H1 (cell line): ENCODE measurements at regions not wholly inside any gene's neighbourhood (a gene's known extent, or its start where the extent isn't known, plus 50 kb on each side); places are given as distances from the start of the nearest gene placed in this dataset.

Source experiments
- CTCF ChIA-PET: fragments of 300-600 bp; sonication (Branson Sonifier 250); formaldehyde crosslinking; loops from one replicate; lab custom pipeline; 2021; ENCODE audit not compliant: partially characterized antibody; lab: Charles Lee
- POLR2A ChIA-PET: fragments of 300-600 bp; sonication (Branson Sonifier 250); formaldehyde crosslinking; loops from one replicate; lab custom pipeline; 2021; ENCODE audit warnings: inconsistent platforms; ENCODE audit not compliant: partially characterized antibody; lab: Charles Lee
- DNase-seq, 2 experiments: peaks; one replicate each; pipeline versions ENCODE4 v3.0.0 to v3.0.0-alpha.2; 2010 to 2022; ENCODE audit warnings: low spot score in 2 of 2, low read depth in 1 of 2, mixed read lengths in 1 of 2
- FAIRE-seq: peaks from 2 replicates; lab custom pipeline; 2011; peaks lifted over from hg19 to GRCh38; lab: Jason Lieb, UNC
- H2AFZ ChIP-seq: 2 replicates; pipeline ENCODE4 v1.8.1; 2012; ENCODE audit warnings: low read length, inconsistent platforms
- H2AK5ac ChIP-seq: 2 replicates; pipeline ENCODE4 v1.6.1; 2013; ENCODE audit warnings: low read depth, low read length
- H2BK120ac ChIP-seq: replicated peaks from 2 replicates; pipeline ENCODE3; 2013; ENCODE audit warnings: low read depth, low read length, inconsistent platforms
- H2BK12ac ChIP-seq: 2 replicates; pipeline ENCODE4 v1.6.1; 2013; ENCODE audit warnings: low read depth, low read length
- H2BK15ac ChIP-seq: 2 replicates; pipeline ENCODE4 v1.6.1; 2013; ENCODE audit warnings: low read length
- H2BK20ac ChIP-seq: 2 replicates; pipeline ENCODE4 v1.6.1; 2013; ENCODE audit warnings: low read length
- H2BK5ac ChIP-seq: 2 replicates; pipeline ENCODE4 v1.6.1; 2013; ENCODE audit warnings: low read depth, low read length
- H3K14ac ChIP-seq: 2 replicates; pipeline ENCODE4 v1.6.1; 2013; ENCODE audit warnings: inconsistent platforms; ENCODE audit not compliant: insufficient read length
- H3K18ac ChIP-seq: 2 replicates; pipeline ENCODE4 v1.6.1; 2013; ENCODE audit warnings: low read length; ENCODE audit errors: extremely low read depth
- H3K23ac ChIP-seq: 2 replicates; pipeline ENCODE4 v1.6.1; 2013; ENCODE audit warnings: inconsistent platforms; ENCODE audit not compliant: insufficient read length
- H3K23me2 ChIP-seq: 2 replicates; pipeline ENCODE4 v1.6.1; 2013; ENCODE audit warnings: low read depth, low read length
- H3K27ac ChIP-seq: 2 replicates; pipeline ENCODE4 v1.6.1; 2011; ENCODE audit warnings: low read depth, low read length, inconsistent platforms
- H3K27me3 ChIP-seq, 4 experiments: replicated peaks in 1 of 4; 1 replicate in 1 of 4; 2 replicates in 3 of 4; pipeline versions ENCODE4 v1.6.1 to v1.8.1; 2011 to 2013; ENCODE audit warnings: low read length in 3 of 4, mild to moderate bottlenecking in 3 of 4, inconsistent platforms in 2 of 4, mixed read lengths in 2 of 4, moderate library complexity in 1 of 4; ENCODE audit not compliant: control insufficient read depth in 3 of 4, insufficient read depth in 3 of 4; ENCODE audit errors: extremely low read depth in 1 of 4
- H3K36me3 ChIP-seq, 4 experiments: 2 replicates each; pipeline versions ENCODE4 v1.6.1 to v1.8.1; 2011 to 2013; ENCODE audit warnings: mild to moderate bottlenecking in 4 of 4, low read length in 3 of 4, moderate library complexity in 2 of 4, control low read depth in 1 of 4, inconsistent platforms in 1 of 4; ENCODE audit not compliant: insufficient read depth in 4 of 4, control insufficient read depth in 2 of 4
- H3K4ac ChIP-seq: replicated peaks from 2 replicates; pipeline ENCODE3; 2013; ENCODE audit warnings: low read length, low read depth, mixed read lengths, inconsistent platforms; ENCODE audit not compliant: insufficient read length
- H3K4me1 ChIP-seq, 4 experiments: replicated peaks in 1 of 4; 1 replicate in 1 of 4; 2 replicates in 3 of 4; pipeline versions ENCODE4 v1.6.1 to v1.8.1; 2011 to 2013; ENCODE audit warnings: low read length in 3 of 4, inconsistent platforms in 2 of 4, mixed read lengths in 1 of 4; ENCODE audit not compliant: insufficient read depth in 4 of 4, control insufficient read depth in 3 of 4
- H3K4me2 ChIP-seq, 2 experiments: 2 replicates each; pipeline versions ENCODE4 v1.6.1 to v1.8.1; 2011 to 2013; ENCODE audit warnings: low read depth in 2 of 2, low read length in 2 of 2, control low read depth in 1 of 2, inconsistent platforms in 1 of 2, mild to moderate bottlenecking in 1 of 2; ENCODE audit not compliant: insufficient read depth in 1 of 2
- H3K4me3 ChIP-seq, 4 experiments: fragments of 200-600, 300-600 bp in 1 of 4; sonication (generic), shearing (Covaris generic), sonication (Bioruptor Twin) in 1 of 4; 2 replicates each; pipeline versions ENCODE4 v1.5.1 to v1.8.1; 2011 to 2016; ENCODE audit warnings: low read length in 4 of 4, low read depth in 3 of 4, control low read depth in 2 of 4, inconsistent platforms in 2 of 4, mild to moderate bottlenecking in 2 of 4, mixed read lengths in 1 of 4, moderate library complexity in 1 of 4; ENCODE audit not compliant: insufficient read depth in 2 of 4; ENCODE audit errors: extremely low read depth in 1 of 4
- H3K56ac ChIP-seq: replicated peaks from 2 replicates; pipeline ENCODE3; 2013; ENCODE audit warnings: low read depth, mild to moderate bottlenecking, mixed read lengths, low read length, inconsistent platforms; ENCODE audit not compliant: insufficient read length
- H3K79me1 ChIP-seq: 2 replicates; pipeline ENCODE4 v1.6.1; 2013; ENCODE audit warnings: low read depth, low read length, control low read depth
- H3K79me2 ChIP-seq, 2 experiments: 2 replicates each; pipeline versions ENCODE4 v1.6.1 to v1.8.1; 2012 to 2013; ENCODE audit warnings: low read length in 2 of 2, mild to moderate bottlenecking in 2 of 2, inconsistent platforms in 1 of 2; ENCODE audit not compliant: insufficient read depth in 2 of 2, control insufficient read depth in 1 of 2
- H3K9ac ChIP-seq, 4 experiments: replicated peaks in 1 of 4; 1 replicate in 1 of 4; 2 replicates in 3 of 4; pipeline versions ENCODE4 v1.6.1 to v1.8.1; 2011 to 2013; ENCODE audit warnings: low read depth in 3 of 4, low read length in 3 of 4, control low read depth in 2 of 4, mild to moderate bottlenecking in 2 of 4, moderate library complexity in 2 of 4, inconsistent platforms in 1 of 4; ENCODE audit errors: extremely low read depth in 1 of 4
- H3K9me3 ChIP-seq, 2 experiments: 2 replicates each; pipeline versions ENCODE4 v1.6.1 to v1.8.1; 2012 to 2013; ENCODE audit warnings: mild to moderate bottlenecking in 2 of 2, moderate library complexity in 2 of 2, control low read depth in 1 of 2, inconsistent platforms in 1 of 2, low read depth in 1 of 2, low read length in 1 of 2, mixed read lengths in 1 of 2; ENCODE audit not compliant: insufficient read depth in 2 of 2
- H4K20me1 ChIP-seq, 2 experiments: replicated peaks in 1 of 2; 2 replicates each; pipeline versions ENCODE3 to v1.8.1; 2011 to 2013; ENCODE audit warnings: inconsistent platforms in 2 of 2, low read length in 2 of 2, mild to moderate bottlenecking in 1 of 2; ENCODE audit not compliant: insufficient read depth in 2 of 2, control insufficient read depth in 1 of 2
- H4K5ac ChIP-seq: 2 replicates; pipeline ENCODE4 v1.6.1; 2013; ENCODE audit warnings: low read length, low read depth, mixed read lengths, inconsistent platforms; ENCODE audit not compliant: insufficient read length
- H4K8ac ChIP-seq: 2 replicates; pipeline ENCODE4 v1.8.0; 2013; ENCODE audit warnings: mild to moderate bottlenecking, moderate library complexity, low read length, inconsistent platforms; ENCODE audit not compliant: insufficient read depth; ENCODE audit errors: extremely low read depth
- H4K91ac ChIP-seq: replicated peaks from 2 replicates; pipeline ENCODE3; 2013; ENCODE audit warnings: low read length, mixed read lengths, inconsistent platforms; ENCODE audit not compliant: insufficient read length
- ASH2L ChIP-seq: fragments of 200-600, 300-600 bp; sonication (generic); IDR thresholded peaks from one replicate; pipeline ENCODE4 v1.7.1; 2017; ENCODE audit warnings: low read length
- CBX5 ChIP-seq: fragments of 300-800, 300-1000 bp; sonication (generic); IDR thresholded peaks from 2 replicates; pipeline ENCODE4 v1.7.1; 2016; ENCODE audit warnings: antibody characterized with exemption, low read length, low read depth
- CREB1 ChIP-seq: IDR thresholded peaks from 2 replicates; pipeline ENCODE4 v1.6.1; 2012; ENCODE audit warnings: inconsistent platforms
- GTF2F1 ChIP-seq: IDR thresholded peaks from 2 replicates; pipeline ENCODE4 v1.6.1; 2012; ENCODE audit warnings: low read depth, low read length, improper control_type of control experiment, borderline replicate concordance
- JUND ChIP-seq: IDR thresholded peaks from 2 replicates; pipeline ENCODE4 v1.6.1; 2011; ENCODE audit warnings: mild to moderate bottlenecking, improper control_type of control experiment, low read length
- KDM4A ChIP-seq: IDR thresholded peaks from one replicate; pipeline ENCODE4 v1.7.1; 2012; ENCODE audit warnings: low read depth, mild to moderate bottlenecking, moderate library complexity, low read length, inconsistent platforms; ENCODE audit not compliant: severe bottlenecking
- KDM5A ChIP-seq: fragments of 200-600 bp; IDR thresholded peaks from 2 replicates; pipeline ENCODE4 v1.7.1; 2012; ENCODE audit warnings: mild to moderate bottlenecking, low read length, inconsistent platforms, mixed read lengths
- POLR2AphosphoS5 ChIP-seq: IDR thresholded peaks from 2 replicates; pipeline ENCODE4 v1.6.1; 2011; ENCODE audit warnings: low read depth, low read length
- SAP30 ChIP-seq: fragments of 300-600 bp; sonication (generic); IDR thresholded peaks from 2 replicates; pipeline ENCODE4 v1.7.1; 2012; ENCODE audit warnings: low read length, moderate library complexity, mild to moderate bottlenecking, inconsistent platforms; ENCODE audit not compliant: insufficient read depth, insufficient replicate concordance
- SIX5 ChIP-seq: IDR thresholded peaks from 2 replicates; pipeline ENCODE4 v1.6.1; 2011; ENCODE audit warnings: mild to moderate bottlenecking, low read depth, low read length
- SP1 ChIP-seq: IDR thresholded peaks from 2 replicates; pipeline ENCODE4 v1.6.1; 2011; ENCODE audit warnings: low read depth, low read length
- TAF7 ChIP-seq: optimal IDR thresholded peaks from 2 replicates; pipeline ENCODE3; 2011; ENCODE audit warnings: low read depth, mild to moderate bottlenecking, inconsistent platforms, low read length, moderate library complexity, borderline replicate concordance
- TBP ChIP-seq: IDR thresholded peaks from 2 replicates; pipeline ENCODE4 v1.6.1; 2011; ENCODE audit warnings: low read depth, low read length, improper control_type of control experiment
- YY1 ChIP-seq: IDR thresholded peaks from 2 replicates; pipeline ENCODE4 v1.6.1; 2011; ENCODE audit warnings: low read depth, mild to moderate bottlenecking, low read length
- WGBS, 2 experiments: shearing (Covaris generic) in 1 of 2; methylation state at CpG; one replicate each; pipeline versions ENCODE4 v1.1.6 to v1.1.7; 2013 to 2015; ENCODE audit warnings: low lambda C conversion rate in 2 of 2, mixed read lengths in 2 of 2, inconsistent platforms in 1 of 2, low coverage in 1 of 2, missing lambda C conversion rate in 1 of 2; ENCODE audit not compliant: insufficient replicate concordance in 2 of 2, insufficient coverage in 1 of 2, insufficient read length in 1 of 2; ENCODE audit errors: extremely low coverage in 1 of 2, missing lambda C conversion rate in 1 of 2; 5-methylcytosine and 5-hydroxymethylcytosine counted together

- no peak overlapping the region for H4K8ac ChIP-seq
- H3K23me2 ChIP-seq = no peaks in the 10 kb centered on the region
- FAIRE-seq = no peak
- H2AK5ac ChIP-seq = no peak overlapping the region
- no peak overlapping the region for H3K18ac ChIP-seq
- H2BK12ac ChIP-seq = no peak overlapping the region
- H2AFZ ChIP-seq = no peak overlapping the region
- H2BK5ac ChIP-seq = no peak overlapping the region
- H3K9me3 ChIP-seq = no peaks in the 10 kb centered on the region
- H3K79me1 ChIP-seq = no peaks in the 10 kb centered on the region; the same call in 1 of the 2 replicates
- H3K27me3 ChIP-seq = no peaks in the 10 kb centered on the region
- peaks cover 0 to 2% of the 10 kb centered on the region in 2 experiments for H4K20me1 ChIP-seq
- DNase-seq = no peak
- ChIA-PET CTCF (interaction anchor here (0.6 to 1.8 kb wide), 2 partner anchors 10 to 538 kb away, joined by 3 to 8 read pairs; no protein-coding TSS in a partner anchor), POLR2A (no interaction called here)
- H4K5ac ChIP-seq = no peak overlapping the region
- H3K36me3 ChIP-seq = no peaks in the 10 kb centered on the region
- no peak overlapping the region for H3K4ac ChIP-seq
- no peak overlapping the region for H4K91ac ChIP-seq
- TF ChIP-seq POLR2AphosphoS5 (no peak), YY1 (no peak), SIX5 (no peak), KDM4A (no peak), GTF2F1 (no peak), JUND (no peak), TAF7 (no peak), TBP (no peak), ASH2L (no peak), SAP30 (no peak), CREB1 (no peak), SP1 (no peak), KDM5A (no peak), CBX5 (no peak)
- no peak overlapping the region for H3K4me2 ChIP-seq
- H3K27ac ChIP-seq = no peak overlapping the region
- no peak overlapping the region for H2BK15ac ChIP-seq
- no peak overlapping the region for H3K23ac ChIP-seq
- H3K14ac ChIP-seq = no peak overlapping the region
- H3K56ac ChIP-seq = no peak overlapping the region
- 88% methylated on average over 6 of the region's 6 CpGs; no CpG with 5 or more reads in 1 of the 2 experiments for WGBS, 2 experiments
- H3K9ac ChIP-seq = no peak overlapping the region
- H2BK20ac ChIP-seq = no peak overlapping the region
- no peak overlapping the region for H2BK120ac ChIP-seq
- H3K4me3 ChIP-seq = no peak overlapping the region
- peaks cover 0 to 4% (median 0%) of the 10 kb centered on the region in 4 experiments; a peak in 2 of 7 replicates for H3K4me1 ChIP-seq
- no peaks in the 10 kb centered on the region for H3K79me2 ChIP-seq
Observed at GRCh38 chr11:8784954-8785353, 102.4 kb downstream of the RPL27A start.
